Endodermal cell (in vitro differentiated cells): ENCODE measurements at regions not wholly inside any gene's neighbourhood (a gene's known extent, or its start where the extent isn't known, plus 50 kb on each side); places are given as distances from the start of the nearest gene placed in this dataset.

Source experiments
- DNase-seq: peaks from one replicate; pipeline ENCODE4 v3.0.0-alpha.2; 2017
- H3K27ac ChIP-seq: 2 replicates; pipeline ENCODE4 v1.5.1; 2013; ENCODE audit warnings: mild to moderate bottlenecking, low read depth, low read length, moderate library complexity
- H3K27me3 ChIP-seq: 2 replicates; pipeline ENCODE4 v1.6.1; 2013; ENCODE audit warnings: mild to moderate bottlenecking, low read length, moderate library complexity; ENCODE audit not compliant: insufficient read depth, control insufficient read depth, poor library complexity, severe bottlenecking
- H3K36me3 ChIP-seq: 2 replicates; pipeline ENCODE4 v1.7.0; 2013; ENCODE audit warnings: mild to moderate bottlenecking, low read length, moderate library complexity; ENCODE audit not compliant: control insufficient read depth, insufficient read depth
- H3K4me1 ChIP-seq: one replicate; pipeline ENCODE4 v1.7.0; 2013; ENCODE audit warnings: low read length; ENCODE audit not compliant: control insufficient read depth, insufficient read depth
- H3K4me3 ChIP-seq: 2 replicates; pipeline ENCODE4 v1.5.1; 2013; ENCODE audit warnings: mild to moderate bottlenecking, low read length, moderate library complexity
- H3K9ac ChIP-seq: 2 replicates; pipeline ENCODE4 v1.6.1; 2013; ENCODE audit warnings: mild to moderate bottlenecking, low read length, moderate library complexity; ENCODE audit not compliant: poor library complexity, severe bottlenecking; ENCODE audit errors: extremely low read depth
- H3K9me3 ChIP-seq: 2 replicates; pipeline ENCODE4 v1.6.1; 2013; ENCODE audit warnings: mild to moderate bottlenecking, low read length, moderate library complexity; ENCODE audit not compliant: control insufficient read depth
- H3K27ac Mint-ChIP-seq: 2 replicates; pipeline ENCODE4 v1.8.0; 2020; ENCODE audit warnings: mixed read lengths
- H3K27me3 Mint-ChIP-seq: 2 replicates; pipeline ENCODE4 v1.8.0; 2021; ENCODE audit warnings: mild to moderate bottlenecking, mixed read lengths; ENCODE audit not compliant: insufficient read depth
- H3K36me3 Mint-ChIP-seq: 2 replicates; pipeline ENCODE4 v1.8.0; 2020; ENCODE audit warnings: low read depth, mixed read lengths
- H3K4me1 Mint-ChIP-seq: 2 replicates; pipeline ENCODE4 v1.8.0; 2020; ENCODE audit warnings: mixed read lengths
- H3K4me3 Mint-ChIP-seq: 2 replicates; pipeline ENCODE4 v1.8.0; 2020; ENCODE audit warnings: mild to moderate bottlenecking, moderate library complexity, mixed read lengths
- H3K9me3 Mint-ChIP-seq: 2 replicates; pipeline ENCODE4 v1.8.0; 2020; ENCODE audit warnings: mild to moderate bottlenecking, mixed read lengths
- WGBS, 2 experiments: methylation state at CpG; one replicate each; pipeline versions ENCODE4 v1.1.5 to v1.1.7; 2013; ENCODE audit warnings: missing lambda C conversion rate in 2 of 2, mixed read lengths in 1 of 2; ENCODE audit not compliant: insufficient coverage in 1 of 2, insufficient read length in 1 of 2; 5-methylcytosine and 5-hydroxymethylcytosine counted together
- TF ChIP-seq, protein P1 (sequence below): fragments of 200-600 bp; sonication (generic); conservative IDR thresholded peaks from 2 replicates; pipeline ENCODE4 v1.5.0; 2021; ENCODE audit warnings: antibody characterized with exemption, mild to moderate bottlenecking

DNA sequence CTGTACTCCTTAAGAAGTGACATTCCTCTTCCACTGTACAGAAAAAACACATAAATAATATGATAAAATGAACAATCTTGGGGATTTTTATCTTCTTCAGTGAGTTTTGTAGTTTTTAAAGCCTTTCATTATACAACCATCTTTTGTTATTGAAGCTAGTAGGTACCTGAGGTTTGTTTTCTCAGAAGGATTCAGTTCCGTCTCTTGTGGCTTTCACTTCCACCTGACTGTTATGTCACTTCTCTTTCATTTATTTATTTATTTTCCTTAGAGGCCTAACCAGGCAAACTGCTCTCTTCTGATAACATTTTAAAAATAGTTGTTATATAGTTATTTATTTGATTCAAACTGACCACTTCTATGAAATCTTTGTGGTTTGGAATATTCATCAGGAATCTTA is 464.2 kb downstream of the CCDC85A start:
- 86% methylated on average over 1 of the region's 1 CpG; no CpG with 5 or more reads in 1 of the 2 experiments for WGBS, 2 experiments
- Mint-ChIP-seq H3K4me1 (no peaks in the 10 kb centered on the region), H3K36me3 (no peaks in the 10 kb centered on the region), H3K27me3 (peaks cover 4% of the 10 kb centered on the region), H3K27ac (no peak overlapping the region), H3K4me3 (no peak overlapping the region), H3K9me3 (no peaks in the 10 kb centered on the region)
- no peak overlapping the region for H3K4me3 ChIP-seq
- H3K27ac ChIP-seq, result no peak overlapping the region
- TF ChIP-seq, protein P1, sequence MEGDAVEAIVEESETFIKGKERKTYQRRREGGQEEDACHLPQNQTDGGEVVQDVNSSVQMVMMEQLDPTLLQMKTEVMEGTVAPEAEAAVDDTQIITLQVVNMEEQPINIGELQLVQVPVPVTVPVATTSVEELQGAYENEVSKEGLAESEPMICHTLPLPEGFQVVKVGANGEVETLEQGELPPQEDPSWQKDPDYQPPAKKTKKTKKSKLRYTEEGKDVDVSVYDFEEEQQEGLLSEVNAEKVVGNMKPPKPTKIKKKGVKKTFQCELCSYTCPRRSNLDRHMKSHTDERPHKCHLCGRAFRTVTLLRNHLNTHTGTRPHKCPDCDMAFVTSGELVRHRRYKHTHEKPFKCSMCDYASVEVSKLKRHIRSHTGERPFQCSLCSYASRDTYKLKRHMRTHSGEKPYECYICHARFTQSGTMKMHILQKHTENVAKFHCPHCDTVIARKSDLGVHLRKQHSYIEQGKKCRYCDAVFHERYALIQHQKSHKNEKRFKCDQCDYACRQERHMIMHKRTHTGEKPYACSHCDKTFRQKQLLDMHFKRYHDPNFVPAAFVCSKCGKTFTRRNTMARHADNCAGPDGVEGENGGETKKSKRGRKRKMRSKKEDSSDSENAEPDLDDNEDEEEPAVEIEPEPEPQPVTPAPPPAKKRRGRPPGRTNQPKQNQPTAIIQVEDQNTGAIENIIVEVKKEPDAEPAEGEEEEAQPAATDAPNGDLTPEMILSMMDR, result no peak
- no peak overlapping the region for H3K9ac ChIP-seq
- H3K36me3 ChIP-seq, result no peaks in the 10 kb centered on the region
- peaks cover 6% of the 10 kb centered on the region for H3K27me3 ChIP-seq
- no peak for DNase-seq
- H3K4me1 ChIP-seq, result no peaks in the 10 kb centered on the region
- no peaks in the 10 kb centered on the region for H3K9me3 ChIP-seq

DNA sequence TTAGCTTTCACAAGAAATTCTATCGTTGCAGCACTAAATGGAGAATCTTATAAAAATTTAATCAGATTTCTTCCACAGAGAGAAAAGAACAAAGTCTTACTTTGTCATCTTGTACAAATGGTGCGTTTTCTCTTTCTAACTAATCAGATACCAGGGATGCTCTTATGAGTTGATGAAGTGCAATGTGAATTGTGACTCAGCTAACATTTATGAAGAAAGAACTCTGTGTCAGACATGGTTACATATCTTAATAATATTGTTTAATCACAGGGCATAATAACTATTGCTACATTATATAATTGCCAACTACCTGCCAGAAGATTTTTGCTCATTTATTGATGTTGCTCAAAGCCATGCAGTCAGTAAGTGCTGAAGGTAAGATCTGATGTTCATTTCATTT is 465.0 kb downstream of the CCDC85A start:
- H3K9me3 ChIP-seq, result no peaks in the 10 kb centered on the region
- peaks cover 4% of the 10 kb centered on the region for H3K27me3 Mint-ChIP-seq
- peaks cover 6% of the 10 kb centered on the region for H3K27me3 ChIP-seq
- no peaks in the 10 kb centered on the region for H3K36me3 Mint-ChIP-seq
- DNase-seq, result no peak
- H3K27ac Mint-ChIP-seq, result no peak overlapping the region
- no peaks in the 10 kb centered on the region for H3K4me1 ChIP-seq
- TF ChIP-seq, protein P1, result no peak
- H3K4me3 Mint-ChIP-seq, result no peak overlapping the region
- H3K9ac ChIP-seq, result no peak overlapping the region
- no peak overlapping the region for H3K27ac ChIP-seq
- H3K4me1 Mint-ChIP-seq, result no peaks in the 10 kb centered on the region
- WGBS, 2 experiments, result 90% methylated on average over 2 of the region's 2 CpGs; no CpG with 5 or more reads in 1 of the 2 experiments
- H3K4me3 ChIP-seq, result no peak overlapping the region
- H3K9me3 Mint-ChIP-seq, result no peaks in the 10 kb centered on the region
- no peaks in the 10 kb centered on the region for H3K36me3 ChIP-seq

DNA sequence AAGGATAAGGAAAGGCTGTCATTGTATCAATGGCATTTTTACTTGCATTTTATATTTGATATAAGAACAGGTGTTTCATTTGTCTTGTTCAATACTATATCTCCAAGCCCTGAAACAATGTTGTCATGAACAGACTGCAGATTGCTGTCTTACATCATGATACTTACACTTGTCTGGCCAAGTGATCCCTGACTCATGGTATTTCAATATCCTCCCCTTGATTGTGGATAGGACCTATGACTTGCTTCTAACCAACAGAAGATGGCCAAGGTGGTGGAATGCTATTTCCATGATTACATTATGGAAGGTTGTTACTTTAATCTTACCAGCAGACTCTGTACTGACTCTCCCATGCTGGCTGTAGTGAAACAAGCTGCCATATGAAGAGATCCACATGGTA is 471.1 kb downstream of the CCDC85A start:
- Mint-ChIP-seq H3K27ac (no peak overlapping the region), H3K9me3 (no peaks in the 10 kb centered on the region), H3K4me1 (no peaks in the 10 kb centered on the region), H3K4me3 (no peak overlapping the region), H3K36me3 (no peaks in the 10 kb centered on the region), H3K27me3 (peaks cover 6% of the 10 kb centered on the region)
- DNase-seq, result no peak
- Histone ChIP-seq H3K36me3 (no peaks in the 10 kb centered on the region), H3K4me3 (no peak overlapping the region), H3K9me3 (no peaks in the 10 kb centered on the region), H3K27me3 (peaks cover 6% of the 10 kb centered on the region), H3K4me1 (no peaks in the 10 kb centered on the region), H3K27ac (no peak overlapping the region), H3K9ac (no peak overlapping the region)
- TF ChIP-seq, protein P1, result no peak
